Erythroblast (primary cell): ENCODE measurements at regions not wholly inside any gene's neighbourhood (a gene's known extent, or its start where the extent isn't known, plus 50 kb on each side); places are given as distances from the start of the nearest gene placed in this dataset.

ENCODE experiments used
- GATA1 ChIP-seq: IDR thresholded peaks from 2 replicates; pipeline ENCODE4 v1.6.1; 2011; ENCODE audit warnings: low read depth, mild to moderate bottlenecking, control low read depth, low read length, moderate library complexity
- POLR2A ChIP-seq: IDR thresholded peaks from 2 replicates; pipeline ENCODE4 v1.6.1; 2011; ENCODE audit warnings: mild to moderate bottlenecking, low read length

GRCh38 chr17:83182620-83183101 lies 103.3 kb downstream of the METRNL start:
- TF ChIP-seq POLR2A (no peak), GATA1 (no peak)
